Inflammatory macrophage (primary cell): ENCODE measurements at regions not wholly inside any gene's neighbourhood (a gene's known extent, or its start where the extent isn't known, plus 50 kb on each side); places are given as distances from the start of the nearest gene placed in this dataset.

Experiments used
- DNase-seq, 2 donors: peaks; one replicate each; pipeline ENCODE4 v3.0.0-alpha.2; 2020 to 2022

DNA sequence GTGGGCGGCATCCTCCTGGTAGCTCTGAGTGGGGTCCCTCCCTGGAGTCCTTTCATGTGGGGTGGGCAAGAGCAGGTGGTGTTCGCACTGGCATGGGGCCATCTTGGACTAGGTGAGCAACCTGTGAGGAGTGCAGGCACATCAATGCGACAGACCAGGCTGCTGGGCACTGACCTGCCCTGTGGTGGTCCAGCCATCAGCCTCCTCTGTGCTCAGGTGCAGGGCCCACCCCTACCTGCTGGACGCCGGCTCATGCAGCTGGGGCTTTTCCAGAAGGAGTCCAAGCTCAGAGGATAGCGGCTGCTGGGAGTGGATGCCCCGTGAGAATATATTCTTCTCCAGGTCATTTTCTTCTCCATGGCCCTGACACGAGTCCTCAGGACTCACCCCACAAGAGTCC is 424.4 kb downstream of the GLRX3 start:
- DNase-seq, result no peak

DNA sequence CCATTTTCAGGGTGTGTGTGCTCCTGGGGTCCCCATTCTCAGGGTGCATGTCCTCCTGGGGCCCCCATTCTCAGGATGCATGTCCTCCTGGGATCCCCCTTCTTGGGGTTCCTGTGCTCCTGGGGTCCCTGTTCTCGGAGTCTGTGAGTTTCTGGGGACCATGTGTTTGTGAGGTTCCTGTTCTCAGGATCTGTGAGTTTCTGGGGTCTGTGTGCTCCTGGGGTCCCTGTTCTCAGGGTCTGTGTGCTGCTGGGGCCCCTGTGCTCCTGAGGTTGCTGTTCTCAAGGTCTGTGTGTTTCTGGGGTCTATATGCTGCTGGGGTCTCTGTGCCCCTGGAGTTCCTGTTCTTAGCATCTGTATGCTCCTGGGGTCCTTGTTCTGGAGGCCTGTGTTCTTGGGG is 425.5 kb downstream of the GLRX3 start:
- no peak for DNase-seq

DNA sequence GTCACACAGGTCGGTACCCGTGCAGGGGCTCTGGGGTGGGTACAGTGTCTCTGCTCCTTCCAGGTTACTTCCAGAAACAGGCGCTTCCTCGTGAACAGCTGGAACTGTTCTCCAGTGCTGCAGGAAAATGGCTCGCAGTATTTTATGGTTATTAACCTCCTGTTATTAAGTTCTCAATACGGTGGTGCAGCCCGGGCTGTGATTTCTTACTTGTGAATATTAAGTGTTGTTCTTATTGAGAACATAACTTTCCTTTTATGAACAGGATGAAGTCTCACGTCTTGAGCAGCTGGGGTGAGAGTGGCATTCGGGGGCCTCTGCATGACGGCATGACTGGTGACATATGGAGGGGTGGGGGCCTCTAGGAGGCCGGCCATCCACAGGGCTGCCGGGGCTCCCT is 430.8 kb downstream of the GLRX3 start:
- DNase-seq, result no peak

DNA sequence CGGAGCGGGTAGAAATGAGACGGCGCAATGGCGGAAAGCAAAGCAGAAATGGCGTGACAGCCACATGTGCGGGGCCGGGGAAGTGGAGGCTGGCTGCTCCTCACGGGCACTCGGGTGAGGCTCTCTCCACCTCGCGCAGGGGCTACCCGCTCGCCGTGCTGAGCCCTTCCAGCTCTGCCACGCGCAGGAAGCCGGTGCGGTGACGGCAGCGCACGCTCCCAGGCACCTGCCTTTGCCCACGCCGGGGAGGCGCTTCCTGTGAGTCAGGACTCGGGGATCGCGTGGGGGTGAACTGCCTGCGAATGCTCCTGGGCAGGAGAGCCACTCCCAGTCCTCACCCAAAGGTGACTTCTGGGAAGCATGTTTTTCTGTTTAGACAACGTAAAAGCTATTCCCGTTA is 431.2 kb downstream of the GLRX3 start:
- DNase-seq, result no peak

DNA sequence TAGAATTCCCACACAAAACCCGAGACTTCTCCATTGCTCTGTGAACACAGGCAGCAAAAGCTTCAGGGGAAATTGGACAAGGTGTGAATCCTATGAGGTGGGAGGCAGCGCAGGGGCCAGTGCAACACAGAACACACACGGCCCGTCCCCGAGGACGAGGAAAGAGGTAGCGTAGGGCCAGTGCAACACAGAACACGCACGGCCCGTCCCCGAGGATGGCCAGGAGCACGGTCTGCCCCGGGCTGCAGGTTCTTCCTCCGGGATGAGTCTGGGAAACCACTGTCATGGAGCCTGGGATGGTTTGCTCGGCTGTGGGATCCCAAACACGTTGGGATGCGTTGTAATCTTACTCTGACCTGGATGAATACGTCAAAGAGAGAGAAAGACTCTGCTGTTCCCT is 432.1 kb downstream of the GLRX3 start:
- no peak for DNase-seq

DNA sequence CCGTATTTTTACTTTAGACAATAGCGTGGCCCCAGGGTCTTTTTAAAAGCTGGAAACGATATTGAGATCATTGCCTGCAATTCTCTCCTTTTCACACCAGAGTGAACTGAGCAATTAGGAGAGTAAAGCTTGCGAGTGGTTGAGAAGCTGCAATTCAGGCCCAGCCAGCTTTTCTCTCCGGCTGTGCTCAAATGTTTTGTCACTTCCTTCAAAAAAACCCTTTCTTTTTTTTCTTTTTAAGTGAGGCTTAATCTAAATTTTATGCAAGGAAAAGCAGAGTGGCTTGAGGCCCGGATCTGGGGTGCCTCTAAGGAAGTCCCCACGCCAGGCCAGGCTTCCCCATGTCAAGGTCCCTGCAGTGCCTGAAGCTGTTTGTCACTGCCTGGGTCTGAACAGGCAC is 433.9 kb downstream of the GLRX3 start:
- DNase-seq, result no peak

DNA sequence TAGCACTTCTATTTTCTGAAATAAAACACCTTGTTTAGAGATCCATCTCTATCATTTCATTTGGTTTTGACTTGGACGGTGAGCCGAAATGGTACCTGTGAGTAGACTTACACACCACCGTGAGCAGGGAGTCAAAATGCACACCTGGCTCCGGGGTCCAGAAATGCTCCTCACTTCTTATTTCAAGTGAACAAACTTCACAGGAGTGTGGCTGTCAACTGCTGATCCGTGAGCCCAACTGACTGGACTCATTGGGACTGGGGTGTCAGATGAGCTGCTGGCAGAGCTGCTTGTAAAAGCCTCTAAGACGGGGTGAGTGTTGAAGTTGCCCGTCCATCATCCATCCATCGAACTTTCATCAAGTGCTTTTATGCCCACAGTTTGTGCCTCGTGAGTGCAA is 435.5 kb downstream of the GLRX3 start:
- DNase-seq, result no peak

DNA sequence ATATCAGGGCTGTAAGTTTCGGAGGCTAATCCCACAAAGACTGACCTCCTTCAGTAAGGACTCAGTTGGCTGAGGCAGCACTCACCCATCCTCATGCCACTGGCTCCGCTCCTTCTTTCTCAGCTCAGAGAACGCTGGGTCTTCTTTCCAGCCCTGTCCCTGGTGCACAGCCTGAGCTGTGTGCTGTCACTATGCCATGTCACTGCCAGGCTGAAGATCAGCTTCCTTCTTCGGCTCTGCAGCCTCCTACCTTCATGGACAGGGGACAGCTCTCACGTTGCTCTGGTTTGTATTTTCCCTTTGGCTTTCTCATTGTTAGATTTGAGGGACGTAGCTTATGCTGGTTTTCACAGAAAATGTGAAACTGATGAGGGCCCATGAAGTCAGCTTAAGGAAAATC is 437.3 kb downstream of the GLRX3 start:
- no peak for DNase-seq

DNA sequence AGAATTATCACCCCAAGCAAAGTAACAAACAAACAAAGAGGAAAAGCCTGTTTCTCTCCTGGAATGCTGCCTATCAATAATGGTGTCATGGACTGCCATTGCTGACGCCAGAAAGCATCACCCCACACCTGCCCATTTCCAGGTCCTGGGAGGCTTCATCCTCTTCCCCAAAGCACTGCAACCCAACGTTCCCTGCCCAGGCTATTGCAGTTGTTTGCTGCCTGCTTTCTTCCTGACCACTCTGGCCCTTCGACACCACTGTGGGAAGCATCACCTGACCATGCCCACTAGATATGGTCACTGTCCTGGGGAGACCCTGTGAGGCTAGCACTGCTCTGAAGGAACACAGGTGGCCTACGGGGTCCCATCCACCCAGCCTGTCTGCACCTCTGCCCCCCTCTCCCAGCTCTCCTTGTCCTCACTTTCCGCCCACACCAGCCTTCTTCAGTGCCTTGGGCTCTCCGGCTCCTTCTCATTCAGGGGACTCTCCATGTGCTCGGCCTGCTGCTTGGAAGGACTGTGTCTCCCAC is 439.6 kb downstream of the GLRX3 start:
- no peak for DNase-seq

DNA sequence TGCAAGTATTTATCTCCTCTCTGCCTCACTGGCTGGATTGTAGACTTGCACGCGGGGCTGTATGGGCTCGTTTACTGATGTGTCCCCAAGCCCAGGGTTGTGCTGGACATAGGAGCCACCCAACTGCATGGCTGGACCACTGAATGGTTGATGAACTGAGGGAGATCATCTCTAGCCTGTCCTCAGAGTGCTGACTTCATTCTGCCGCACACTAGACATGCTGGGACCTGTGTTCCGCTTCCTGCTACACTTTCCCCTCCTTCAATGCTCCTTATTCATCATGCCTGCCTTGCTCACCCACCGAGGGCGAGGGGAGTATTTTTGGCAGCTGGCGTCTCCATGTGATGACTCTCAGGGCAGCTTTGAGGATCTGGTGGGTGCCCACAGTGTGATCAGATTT is 440.2 kb downstream of the GLRX3 start:
- no peak for DNase-seq

DNA sequence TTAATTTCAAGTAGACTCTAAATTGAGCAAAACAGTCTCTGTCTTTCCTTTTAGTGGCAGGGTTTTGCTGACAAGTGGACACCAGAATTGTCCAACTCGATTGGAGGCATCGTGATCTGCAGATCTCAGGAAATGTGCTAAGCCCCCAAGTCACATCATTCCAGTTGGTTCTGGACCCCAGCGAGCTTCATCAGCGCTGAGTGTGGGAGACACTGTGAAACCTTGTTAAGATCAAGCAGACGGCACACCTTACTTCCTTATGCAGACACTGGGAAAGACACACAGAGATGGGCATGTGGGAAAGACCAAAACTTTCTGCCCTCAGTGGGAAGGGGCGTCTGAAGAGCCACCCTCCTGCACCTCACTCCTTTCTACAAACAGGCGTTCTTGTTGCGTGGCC is 440.8 kb downstream of the GLRX3 start:
- no peak for DNase-seq

DNA sequence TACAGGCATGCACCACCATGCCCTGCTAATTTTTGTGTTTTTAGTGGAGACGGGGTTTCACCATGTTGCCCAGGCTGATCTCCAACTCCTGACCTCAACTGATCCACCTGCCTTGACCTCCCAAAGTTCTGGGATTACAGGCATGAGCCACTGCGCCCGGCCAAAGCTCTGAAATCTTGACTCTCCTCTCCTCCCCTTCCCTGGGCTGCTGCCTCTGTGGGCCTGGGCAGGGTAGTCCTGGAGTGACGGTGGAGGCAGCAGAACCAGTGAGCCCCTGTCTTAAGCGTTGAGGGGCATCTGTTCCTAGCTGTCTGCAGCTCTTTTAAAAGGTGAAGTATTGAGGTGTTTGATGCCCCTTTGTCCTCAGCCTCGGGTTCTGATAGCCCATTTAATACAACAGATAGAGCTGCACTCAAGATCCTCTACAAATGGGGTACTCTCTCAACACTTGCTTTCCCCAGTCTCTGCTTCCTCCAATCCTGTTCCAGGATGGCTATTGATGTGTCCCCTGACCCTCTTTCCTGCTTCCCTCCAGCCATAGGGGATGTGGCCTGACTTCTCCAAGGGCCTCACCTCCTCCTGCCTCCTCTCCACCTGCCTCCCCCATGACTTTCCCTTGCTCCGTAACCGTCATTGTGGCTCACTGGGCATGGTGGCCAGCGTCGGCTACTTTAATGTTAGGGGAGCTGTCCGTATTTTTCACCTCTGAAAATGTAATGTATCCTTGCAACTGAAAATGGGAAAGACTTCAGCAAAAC is 442.5 kb downstream of the GLRX3 start:
- DNase-seq, result no peak

DNA sequence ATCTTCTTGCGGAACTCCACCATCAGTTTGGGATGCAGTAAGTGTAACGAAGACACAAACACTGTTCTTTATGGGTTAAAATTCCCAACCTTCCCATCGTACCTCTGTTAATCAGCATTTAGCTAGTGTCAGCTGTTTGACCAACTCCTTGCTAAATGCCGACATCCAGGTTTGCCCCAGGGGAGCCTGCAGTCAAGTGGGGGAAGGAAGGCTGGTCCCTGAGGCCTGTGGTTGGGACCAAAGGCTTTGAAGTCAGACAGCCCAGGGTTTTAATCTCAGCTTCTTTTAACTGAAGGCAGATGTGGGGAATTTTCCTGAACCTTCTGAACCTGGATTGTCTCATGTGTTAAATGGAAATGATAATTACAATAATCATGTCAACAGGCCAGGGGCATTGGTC is 443.7 kb downstream of the GLRX3 start:
- DNase-seq, result no peak

DNA sequence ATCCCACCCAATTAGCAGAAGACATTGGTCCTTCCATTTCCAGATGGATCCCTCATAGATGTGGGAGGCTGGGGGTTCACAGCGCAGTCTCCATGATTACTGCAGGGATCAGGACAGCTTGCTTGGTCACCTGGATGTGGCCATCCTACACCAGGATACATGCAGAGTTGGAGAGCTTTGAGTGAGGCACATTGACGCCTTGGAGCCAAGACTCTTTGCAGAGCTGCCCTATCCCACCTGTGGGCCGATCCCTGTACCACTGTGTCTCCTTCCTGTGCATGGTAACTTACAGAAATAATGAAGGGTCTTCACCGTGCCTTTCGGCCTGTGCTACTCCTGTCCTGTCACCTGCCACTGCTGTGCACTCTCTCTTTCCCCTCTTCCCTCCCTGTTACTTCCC is 444.8 kb downstream of the GLRX3 start:
- no peak for DNase-seq

DNA sequence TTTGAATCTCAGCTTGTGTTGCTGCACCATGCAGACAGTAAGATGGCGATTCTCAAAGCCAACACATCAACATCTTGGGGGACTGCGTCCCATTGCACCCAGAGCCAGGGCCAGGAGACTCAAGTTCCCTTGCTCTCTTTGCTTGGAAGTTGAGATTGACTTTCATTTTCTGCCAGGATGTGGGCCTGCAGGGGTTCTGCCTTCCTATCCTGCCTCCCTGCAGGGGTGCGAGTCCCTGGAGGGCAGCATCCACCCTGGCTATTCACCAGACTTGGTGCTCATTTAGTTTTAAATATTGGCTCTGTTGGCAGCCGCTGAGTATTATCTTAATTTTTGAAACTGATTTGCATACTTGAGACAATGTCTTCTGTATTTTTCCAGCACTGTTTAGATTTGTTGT is 451.5 kb downstream of the GLRX3 start:
- no peak for DNase-seq

DNA sequence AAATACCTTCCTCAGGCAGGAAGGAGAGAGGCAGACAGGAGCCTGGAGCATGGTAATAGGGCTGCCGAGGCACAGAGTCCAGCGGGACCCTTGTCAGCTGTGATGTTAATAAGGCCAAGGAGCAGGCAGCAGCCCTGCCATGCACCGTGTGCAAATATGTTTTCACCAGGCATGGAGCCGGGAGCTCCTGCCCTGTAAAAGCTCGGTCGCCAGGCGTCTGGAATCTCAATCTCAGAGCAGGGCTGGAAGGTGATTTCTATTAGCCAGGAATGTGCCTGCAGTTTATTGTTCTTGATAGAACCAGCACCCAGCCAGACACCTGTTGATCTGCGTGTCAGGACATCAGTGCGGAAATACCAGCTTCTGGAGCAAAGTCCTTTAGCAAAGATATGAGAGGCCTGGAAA is 469.8 kb downstream of the GLRX3 start:
- no peak for DNase-seq

DNA sequence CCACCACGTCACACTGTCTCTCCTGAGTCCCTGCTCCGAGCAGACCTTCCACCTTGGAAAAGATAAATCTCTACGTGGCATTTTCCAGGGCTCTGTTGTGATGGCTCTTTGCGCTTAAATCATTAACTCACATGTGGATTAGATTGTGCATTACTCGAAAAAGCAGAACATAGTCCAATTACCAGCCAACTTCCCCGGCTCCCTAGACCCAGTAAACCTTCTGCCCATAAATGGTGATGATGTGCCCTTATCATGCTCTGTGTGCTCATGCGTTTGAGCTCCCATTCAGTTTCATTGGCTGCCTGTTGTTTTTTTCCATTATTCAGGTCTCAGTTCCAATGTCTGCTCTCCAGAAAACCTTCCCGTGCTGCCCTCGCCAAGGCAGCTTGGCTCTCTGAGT is 471.2 kb downstream of the GLRX3 start:
- no peak for DNase-seq

DNA sequence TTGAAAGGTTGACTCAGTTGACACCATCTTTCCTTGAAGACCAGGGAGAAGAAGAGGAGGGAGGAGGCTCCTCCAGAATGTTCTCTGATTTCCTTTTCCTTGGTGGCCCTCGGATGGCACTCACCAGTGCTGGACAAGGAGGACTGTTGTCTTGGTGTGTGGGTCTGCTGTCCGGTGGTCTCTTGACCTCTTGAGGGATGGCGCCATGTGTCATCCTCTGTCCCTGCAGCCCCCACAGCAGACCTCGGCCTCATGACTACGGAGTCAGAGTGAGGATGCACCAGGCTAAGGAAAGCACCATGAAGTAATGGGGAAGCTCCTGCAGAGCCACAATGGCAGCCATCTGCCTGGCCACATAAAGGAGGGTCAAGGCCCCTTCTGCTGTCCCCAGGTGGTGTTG is 475.0 kb downstream of the GLRX3 start:
- DNase-seq, result no peak

DNA sequence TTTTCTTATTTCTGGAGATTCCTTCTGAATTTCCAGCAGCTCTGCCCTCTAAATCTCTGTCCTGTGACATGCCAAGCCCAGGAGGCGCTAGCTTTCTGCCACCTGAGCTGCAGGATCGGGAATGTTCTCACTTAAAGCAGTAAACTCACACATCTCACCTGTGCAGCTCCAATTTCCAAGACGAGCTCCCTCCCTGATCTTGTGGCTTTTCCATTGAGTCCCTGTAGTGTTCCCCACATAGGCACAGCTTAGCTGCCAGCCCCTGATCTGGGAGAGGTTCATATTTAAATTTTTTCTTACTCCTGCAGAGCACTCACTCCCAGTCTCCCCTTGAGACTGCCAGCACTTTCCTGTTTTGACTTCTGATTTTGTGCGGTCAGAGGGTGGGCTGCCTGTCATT is 479.3 kb downstream of the GLRX3 start:
- no peak for DNase-seq

DNA sequence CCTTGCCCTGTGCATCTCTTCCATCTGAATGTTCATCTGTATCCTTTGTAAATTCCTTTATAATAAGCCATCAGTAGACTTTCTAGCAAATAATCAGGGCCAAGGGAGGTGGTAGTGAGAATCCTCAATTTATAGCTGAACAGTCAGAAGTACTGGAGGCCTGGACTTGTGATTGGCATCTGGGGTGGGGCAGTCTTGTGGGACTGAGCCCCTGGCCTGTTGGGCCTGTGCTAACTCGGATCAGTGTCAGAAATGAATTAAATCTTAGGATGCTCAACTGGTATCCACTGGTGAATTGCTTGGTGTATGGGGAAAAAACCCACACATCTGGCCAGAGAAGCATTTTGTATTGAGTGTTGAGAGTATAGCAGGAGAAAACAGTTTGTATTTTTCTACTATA is 481.8 kb downstream of the GLRX3 start:
- DNase-seq, result no peak

DNA sequence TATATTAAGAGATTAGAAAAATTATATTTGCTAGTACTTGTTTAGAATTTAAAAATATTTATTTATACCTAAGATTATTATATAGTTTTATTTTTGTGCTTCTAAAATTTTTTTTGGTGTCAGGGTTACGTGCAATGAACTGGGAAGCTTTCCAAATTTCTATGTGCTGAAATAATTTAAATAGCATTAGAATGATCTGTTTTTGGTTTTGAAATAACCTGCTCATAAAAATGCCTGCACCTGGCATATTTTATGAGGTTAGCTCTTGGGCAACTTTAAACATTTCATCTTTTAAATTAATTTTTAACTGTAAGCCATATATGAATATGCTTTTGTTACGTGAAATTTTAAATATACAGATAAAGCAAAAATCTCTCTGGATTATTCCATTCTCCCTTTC is 482.5 kb downstream of the GLRX3 start:
- no peak for DNase-seq

DNA sequence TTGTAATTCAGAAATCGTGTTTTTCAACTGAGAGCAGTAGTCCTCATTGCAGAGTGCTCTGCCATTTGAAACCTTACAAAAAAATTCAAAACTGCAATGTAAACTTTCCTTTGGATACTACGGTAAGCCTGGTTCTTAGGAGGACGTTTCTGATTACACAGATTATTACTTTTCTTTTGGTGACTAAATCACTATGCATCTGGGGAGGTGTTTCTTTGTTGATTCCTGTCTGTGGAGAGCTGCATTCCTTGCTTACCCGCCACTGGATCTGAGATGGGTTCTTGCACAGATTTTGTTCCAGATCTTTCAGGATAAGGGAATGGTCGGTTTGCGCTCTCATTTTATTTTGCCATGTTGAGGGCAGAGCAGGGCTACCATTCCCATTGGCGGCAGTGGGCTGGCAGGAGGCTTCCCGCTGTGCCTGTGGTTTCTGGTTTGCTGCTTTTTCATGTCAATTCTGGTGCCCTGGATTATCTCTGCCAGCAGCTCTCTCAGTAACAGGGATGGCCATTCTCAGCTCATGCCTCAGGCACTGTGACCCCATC is 485.1 kb downstream of the GLRX3 start:
- DNase-seq, result no peak

DNA sequence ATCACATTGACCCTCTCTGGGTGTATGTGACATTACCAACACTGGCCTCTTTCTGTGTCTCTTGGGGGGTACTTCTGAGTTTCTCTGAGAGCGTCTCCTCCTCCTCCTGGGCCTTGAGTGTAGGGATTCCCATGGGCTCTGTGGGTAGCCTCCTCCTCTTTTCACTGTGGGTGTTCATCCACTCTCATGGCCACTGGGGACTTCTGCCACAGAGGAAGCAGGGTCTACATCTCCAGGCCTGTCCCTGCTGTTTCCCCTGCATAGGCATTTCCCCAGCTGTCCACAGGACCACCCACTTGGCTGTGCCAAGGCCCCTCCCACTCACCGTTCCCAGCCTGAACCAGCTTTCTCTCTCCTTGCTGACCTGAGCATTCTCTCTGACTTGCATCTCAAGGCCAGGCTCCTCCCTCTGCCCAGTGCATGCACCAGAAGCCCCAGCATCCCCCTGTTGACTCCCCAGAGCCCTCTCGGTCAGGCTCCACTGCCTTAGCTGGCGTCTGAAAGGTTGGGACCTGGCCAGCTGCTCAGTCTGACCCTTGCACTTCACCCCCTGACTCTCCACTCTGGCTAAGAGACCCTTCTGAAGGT is 487.6 kb downstream of the GLRX3 start:
- DNase-seq, result no peak

DNA sequence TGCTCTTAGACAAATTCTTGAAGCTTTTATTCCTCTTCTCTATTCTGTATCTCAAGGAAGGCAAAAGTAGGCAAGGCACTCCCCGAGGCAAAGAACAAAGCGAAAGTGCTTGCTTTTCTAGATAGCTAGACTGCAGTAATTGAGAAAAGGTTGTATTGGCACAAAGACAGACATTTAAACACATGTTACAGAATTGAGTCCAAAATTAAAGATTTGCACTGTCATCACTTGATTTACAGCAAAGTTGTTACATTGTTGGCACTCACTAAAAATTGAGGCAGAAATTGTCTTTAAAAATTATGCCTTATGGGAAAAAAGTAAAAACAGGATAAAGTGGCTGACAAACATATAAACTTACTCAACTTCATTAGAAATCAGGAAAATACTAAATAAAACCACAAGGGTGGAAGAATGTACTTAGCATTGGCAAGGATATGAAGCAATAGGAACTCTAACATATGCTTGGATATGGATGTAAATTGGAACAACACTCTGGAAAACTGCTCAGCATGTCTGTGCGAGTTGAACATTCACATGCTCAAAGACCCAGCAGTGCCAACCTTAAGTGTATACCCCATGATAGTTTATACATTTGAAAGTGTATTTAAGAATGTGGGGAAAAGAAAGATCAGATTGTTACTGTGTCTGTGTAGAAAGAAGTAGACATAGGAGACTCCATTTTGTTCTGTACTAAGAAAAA is 491.3 kb downstream of the GLRX3 start:
- DNase-seq, result no peak
